Liver (tissue), 3 donors: ENCODE measurements at regions not wholly inside any gene's neighbourhood (a gene's known extent, or its start where the extent isn't known, plus 50 kb on each side); places are given as distances from the start of the nearest gene placed in this dataset.

Experiments
- CTCF ChIP-seq: fragments of 150-350 bp; IDR thresholded peaks from 2 replicates; pipeline ENCODE4 v1.5.1; 2017; ENCODE audit warnings: improper control_type of control experiment, low read depth, low read length; ENCODE audit not compliant: missing input control
- EGR1 ChIP-seq, 2 donors: IDR thresholded peaks; 2 replicates each; pipeline ENCODE4 v1.6.1; 2016 to 2018; ENCODE audit warnings: antibody characterized with exemption in 2 of 2, low read depth in 2 of 2
- FOXA1 ChIP-seq: IDR thresholded peaks from 2 replicates; pipeline ENCODE4 v1.6.1; 2016; ENCODE audit warnings: antibody characterized with exemption
- GABPA ChIP-seq, 2 donors: IDR thresholded peaks in 1 of 2; conservative IDR thresholded peaks in 1 of 2; 2 replicates each; pipeline ENCODE4 v1.6.1; 2016; ENCODE audit warnings: antibody characterized with exemption in 2 of 2, mild to moderate bottlenecking in 1 of 2, moderate library complexity in 1 of 2
- HNF4G ChIP-seq: IDR thresholded peaks from 2 replicates; pipeline ENCODE4 v1.6.1; 2016; ENCODE audit warnings: antibody characterized with exemption
- JUND ChIP-seq, 2 donors: IDR thresholded peaks; 2 replicates each; pipeline ENCODE4 v1.6.1; 2016; ENCODE audit warnings: antibody characterized with exemption in 2 of 2
- MAX ChIP-seq: IDR thresholded peaks from 2 replicates; pipeline ENCODE4 v1.6.1; 2016; ENCODE audit warnings: antibody characterized with exemption
- RAD21 ChIP-seq, 2 donors: IDR thresholded peaks; 2 replicates each; pipeline ENCODE4 v1.6.1; 2016; ENCODE audit warnings: antibody characterized with exemption in 2 of 2, mild to moderate bottlenecking in 2 of 2
- REST ChIP-seq: IDR thresholded peaks from 2 replicates; pipeline ENCODE4 v1.6.1; 2016; ENCODE audit warnings: antibody characterized with exemption, mild to moderate bottlenecking
- SP1 ChIP-seq: IDR thresholded peaks from 2 replicates; pipeline ENCODE4 v1.6.1; 2018; ENCODE audit warnings: antibody characterized with exemption, mild to moderate bottlenecking
- TAF1 ChIP-seq: conservative IDR thresholded peaks from 2 replicates; pipeline ENCODE4 v1.6.1; 2016; ENCODE audit warnings: antibody characterized with exemption, mild to moderate bottlenecking
- YY1 ChIP-seq: IDR thresholded peaks from 2 replicates; pipeline ENCODE4 v1.6.1; 2016; ENCODE audit warnings: antibody characterized with exemption, mild to moderate bottlenecking
- ZBTB33 ChIP-seq: IDR thresholded peaks from 2 replicates; pipeline ENCODE4 v1.6.1; 2016; ENCODE audit warnings: antibody characterized with exemption
- donor health status: healthy.
- donor health status: healthy.

GRCh38 chr14:82999802-83000201 lies 1466.1 kb upstream of the SEL1L start:
- TF ChIP-seq CTCF, result no peak
- no peak for TF ChIP-seq RAD21 (IDR thresholded peaks at IDR 0.05)
- no peak for TF ChIP-seq REST
- no peak for TF ChIP-seq YY1
- TF ChIP-seq EGR1 (IDR thresholded peaks at IDR 0.05; ENCODE audit: low read depth in 2 of 2), result no peak
- TF ChIP-seq TAF1, result no peak
- TF ChIP-seq JUND (IDR thresholded peaks at IDR 0.05), result no peak
- TF ChIP-seq SP1, result no peak
- no peak for TF ChIP-seq GABPA (IDR thresholded peaks at IDR 0.05 in 1 of 2, conservative IDR thresholded peaks at IDR 0.05 in 1 of 2)
- TF ChIP-seq HNF4G, result no peak
- TF ChIP-seq MAX, result no peak
- TF ChIP-seq ZBTB33, result no peak
- no peak for TF ChIP-seq FOXA1
